A673 (cell line): ENCODE measurements at regions not wholly inside any gene's neighbourhood (a gene's known extent, or its start where the extent isn't known, plus 50 kb on each side); places are given as distances from the start of the nearest gene placed in this dataset.

ENCODE experiments used
- CTCF ChIP-seq: fragments of 300-800, 200-600 bp; sonication (generic); conservative IDR thresholded peaks from 2 replicates; pipeline ENCODE4 v1.5.1; 2017; ENCODE audit warnings: low read depth, mild to moderate bottlenecking, antibody characterized with exemption, low read length, moderate library complexity, mixed read lengths
- EZH2 ChIP-seq: fragments of 200-600 bp; sonication (generic); IDR thresholded peaks from 2 replicates; pipeline ENCODE4 v1.6.1; 2017; ENCODE audit warnings: borderline replicate concordance, low read depth, mild to moderate bottlenecking, mixed read lengths, antibody characterized with exemption, low read length; ENCODE audit not compliant: poor library complexity, severe bottlenecking

- no peak for TF ChIP-seq CTCF
- no peak for TF ChIP-seq EZH2
These were observed 293.1 kb upstream of the SEMA3C start for GRCh38 chr7:81211934-81212320.
